ENCODE measurements at regions not wholly inside any gene's neighbourhood (a gene's known extent, or its start where the extent isn't known, plus 50 kb on each side); places are given as distances from the start of the nearest gene placed in this dataset.

DNA sequence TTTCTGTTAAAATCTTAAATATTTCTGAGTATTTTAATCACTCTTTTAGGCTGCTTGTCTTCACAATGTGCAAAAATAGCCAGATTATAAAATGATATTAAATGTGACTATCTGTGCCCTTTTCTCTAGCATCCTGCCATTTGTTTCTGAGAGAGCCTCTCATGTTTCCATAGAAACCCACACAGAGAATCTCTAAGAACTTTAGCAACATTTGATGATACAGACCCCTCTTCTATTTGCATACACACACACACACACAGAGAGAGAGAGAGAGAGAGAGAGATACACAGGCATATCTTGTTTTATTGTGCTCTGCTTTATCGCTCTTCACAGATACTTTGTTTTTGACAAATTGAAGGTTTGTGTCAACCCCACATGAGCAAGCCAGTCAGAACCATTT, 134.5 kb upstream of the DDX18 start:
- DNase-seq, result no peak

- DNase-seq, result no peak
These were observed 129.6 kb upstream of the DDX18 start for GRCh38 chr2:117684919-117685318.

GRCh38 chr2:117686699-117687098, 127.8 kb upstream of the DDX18 start:
- no peak for DNase-seq

GRCh38 chr2:117691595-117691994, 122.9 kb upstream of the DDX18 start:
- DNase-seq, result no peak

GRCh38 chr2:117692001-117692763, 122.3 kb upstream of the DDX18 start:
- no peak for DNase-seq

DNA sequence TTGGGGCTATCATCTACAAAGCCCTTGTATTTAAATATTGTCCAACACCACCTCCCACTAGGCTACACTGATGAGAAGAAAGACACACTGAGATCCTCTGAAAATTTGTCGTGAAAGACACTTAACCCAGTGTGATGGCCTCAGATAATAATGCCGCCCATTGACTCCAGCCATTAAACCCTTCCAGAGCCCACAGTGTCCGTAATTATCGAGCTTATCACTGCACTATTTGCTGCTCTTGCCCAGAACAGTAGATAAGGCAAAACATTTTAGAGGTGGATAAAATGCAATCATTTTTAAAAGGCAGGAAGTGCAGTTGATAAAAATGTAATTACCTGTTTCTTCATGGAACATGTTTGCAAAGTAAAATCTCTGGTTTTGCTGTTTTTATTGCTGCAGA, 121.3 kb upstream of the DDX18 start:
- no peak for DNase-seq

DNA sequence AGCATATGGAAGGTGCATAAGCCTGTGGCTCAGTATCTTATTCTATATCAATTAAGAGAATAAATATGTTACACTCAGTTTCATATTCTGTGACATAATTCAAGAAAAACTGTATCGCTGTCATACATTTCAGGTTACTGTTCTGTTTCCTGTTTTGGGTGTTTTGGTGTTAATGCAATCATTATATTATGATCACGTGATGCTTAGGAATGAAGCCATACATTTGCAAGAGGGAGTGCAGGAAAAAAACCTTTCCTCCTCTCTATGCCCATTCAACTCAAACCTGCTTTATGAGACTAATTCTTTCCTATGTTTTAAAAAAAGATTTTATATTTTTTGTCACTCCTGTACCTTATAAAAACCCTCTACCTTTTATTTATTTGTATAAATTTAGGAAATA, 120.8 kb upstream of the DDX18 start:
- no peak for DNase-seq

DNA sequence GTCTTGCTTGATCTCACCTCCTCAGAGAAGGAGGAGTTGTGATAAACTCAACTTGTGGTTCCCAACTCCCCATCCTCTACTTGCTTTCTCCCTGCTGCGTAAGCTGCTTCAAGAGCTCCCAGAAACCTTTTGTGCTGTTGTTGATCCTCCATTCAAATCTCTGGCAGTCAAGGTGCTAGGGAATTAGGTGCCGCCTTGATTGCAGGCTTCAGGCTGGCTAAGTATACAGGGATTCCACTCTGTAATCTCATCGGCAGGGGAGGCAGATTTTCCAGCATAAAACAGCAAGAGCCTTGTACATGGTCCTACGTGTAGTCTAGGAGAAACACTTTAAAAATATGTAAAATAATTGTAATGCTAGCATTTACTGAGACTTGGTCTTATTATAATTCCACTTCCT, 116.2 kb upstream of the DDX18 start:
- no peak for DNase-seq

DNA sequence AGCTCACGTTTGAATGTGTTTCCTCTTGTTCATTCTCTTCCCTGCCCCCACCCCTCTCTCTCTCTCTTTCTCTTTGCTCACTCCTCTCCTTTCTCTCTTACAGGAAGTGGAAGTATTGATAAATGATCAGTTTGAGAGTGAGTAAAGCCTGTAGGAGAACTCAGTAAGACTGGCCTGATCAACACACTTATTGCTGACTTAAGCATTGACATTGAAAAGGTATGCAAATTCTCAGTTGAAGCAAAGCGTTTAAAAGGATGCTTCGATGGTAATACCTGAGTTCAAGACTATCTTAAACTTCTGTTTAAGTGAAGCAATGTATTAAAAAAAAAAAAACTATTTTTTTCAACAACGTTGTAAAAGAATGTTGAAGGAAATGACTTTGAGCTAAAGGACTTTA, 115.7 kb upstream of the DDX18 start:
- no peak for DNase-seq

GRCh38 chr2:117700471-117700870, 114.0 kb upstream of the DDX18 start:
- no peak for DNase-seq

GRCh38 chr2:117701365-117701764, 113.1 kb upstream of the DDX18 start:
- DNase-seq, result no peak

- DNase-seq, result no peak
These were observed 112.4 kb upstream of the DDX18 start for GRCh38 chr2:117702098-117702497.

GRCh38 chr2:117703858-117704257, 110.6 kb upstream of the DDX18 start:
- DNase-seq, result no peak

- no peak for DNase-seq
These were observed 109.7 kb upstream of the DDX18 start for GRCh38 chr2:117704818-117705217.

GRCh38 chr2:117707874-117708273, 106.6 kb upstream of the DDX18 start:
- DNase-seq, result no peak

DNA sequence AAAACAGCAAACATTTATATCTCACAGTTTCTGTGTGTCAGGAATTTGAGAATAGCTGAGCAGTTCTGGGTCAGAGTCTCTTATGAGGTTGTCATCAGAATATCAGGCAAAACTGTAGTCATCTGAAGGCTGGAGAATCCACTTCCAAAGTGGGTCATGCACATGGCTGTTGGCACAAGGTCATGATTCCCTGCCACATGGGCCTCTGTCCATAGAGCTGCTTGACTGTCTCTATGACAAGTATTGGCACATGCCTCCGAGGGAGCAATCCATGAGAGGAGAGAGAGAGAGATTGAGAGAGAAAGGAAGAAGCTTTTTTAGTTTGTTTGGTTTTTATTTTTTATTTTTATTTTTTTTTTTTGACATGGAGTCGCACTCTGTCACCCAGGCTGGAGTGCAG, 101.8 kb upstream of the DDX18 start:
- DNase-seq, result no peak

DNA sequence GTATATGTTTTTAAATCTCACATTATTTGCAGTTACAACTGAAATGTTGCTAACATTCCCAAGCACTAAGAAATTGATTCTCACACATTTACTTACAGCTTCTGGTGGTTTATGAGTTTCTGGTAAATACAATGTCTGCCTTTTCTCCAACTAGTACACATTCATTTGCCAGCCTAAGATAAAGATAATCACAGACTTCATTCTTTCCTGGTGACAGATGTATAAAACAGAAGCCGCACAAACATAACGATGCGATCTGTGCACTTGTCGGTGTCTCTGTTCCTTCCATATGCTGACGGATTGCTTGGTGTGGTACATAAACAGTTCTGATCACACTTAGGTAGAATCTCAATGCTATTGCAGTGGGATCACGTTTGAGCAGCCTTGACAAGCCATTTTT, 100.4 kb upstream of the DDX18 start:
- no peak for DNase-seq

- DNase-seq, result no peak
These were observed 99.6 kb upstream of the DDX18 start for GRCh38 chr2:117714745-117715417.

DNA sequence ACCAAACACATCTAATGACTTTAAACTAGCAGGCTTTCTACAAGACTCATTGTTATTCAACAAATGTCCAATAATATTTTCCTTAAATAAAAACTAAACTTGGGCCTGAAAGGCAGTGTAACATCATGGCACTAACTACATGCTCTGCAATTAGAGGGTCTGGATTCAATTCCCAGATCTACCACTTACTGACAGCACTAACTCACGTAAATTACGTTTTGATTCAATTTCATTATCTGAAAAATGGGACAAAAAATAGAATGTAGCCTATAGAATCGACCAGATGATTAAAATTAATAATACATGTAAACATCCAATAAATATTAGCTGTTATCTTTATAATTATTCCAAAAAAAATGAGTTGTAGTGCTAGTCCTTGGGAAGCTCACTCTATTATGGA, 98.0 kb upstream of the DDX18 start:
- DNase-seq, result no peak

GRCh38 chr2:117717072-117717471, 97.4 kb upstream of the DDX18 start:
- no peak for DNase-seq

DNA sequence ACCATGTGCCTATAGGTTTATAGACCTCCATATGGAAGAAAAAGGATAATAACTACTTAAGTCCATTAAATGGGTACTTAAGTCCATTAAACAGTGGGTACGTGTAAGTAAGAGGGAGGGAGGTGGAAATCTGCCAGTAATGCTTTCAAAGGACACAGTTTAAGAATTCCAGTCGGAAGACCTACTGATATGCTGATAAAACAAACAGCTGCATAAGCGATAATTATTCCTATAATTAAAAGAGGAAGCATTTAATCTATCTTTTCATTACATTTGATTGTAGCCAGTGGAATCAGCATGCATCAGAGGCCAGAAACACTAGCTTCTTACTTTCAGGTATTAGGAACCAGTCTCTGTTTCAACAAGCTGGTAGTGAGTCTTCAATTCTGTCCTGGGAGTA, 96.4 kb upstream of the DDX18 start:
- no peak for DNase-seq

- no peak for DNase-seq
These were observed 93.7 kb upstream of the DDX18 start for GRCh38 chr2:117720765-117721164.

DNA sequence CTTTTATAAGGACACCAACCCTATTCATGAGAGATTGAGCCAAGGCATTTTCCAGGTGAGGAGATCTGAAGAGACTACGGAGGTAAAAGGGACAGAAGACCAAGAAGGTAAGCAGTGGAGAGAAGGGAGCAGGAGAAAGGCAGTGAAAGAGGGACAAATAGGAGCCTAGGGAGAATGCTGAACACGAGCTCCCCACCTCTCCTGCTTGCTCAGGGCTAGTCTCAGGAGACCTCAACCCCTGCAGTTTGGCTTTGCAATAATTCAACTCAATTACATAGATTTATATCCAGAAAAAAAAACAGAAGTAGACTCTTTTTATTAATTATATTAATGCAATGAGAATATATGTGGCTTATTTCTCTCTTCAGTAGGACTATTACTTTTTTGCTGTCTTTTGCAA, 91.0 kb upstream of the DDX18 start:
- no peak for DNase-seq

- no peak for DNase-seq
These were observed 90.5 kb upstream of the DDX18 start for GRCh38 chr2:117723888-117724434.

GRCh38 chr2:117726747-117727146, 87.7 kb upstream of the DDX18 start:
- no peak for DNase-seq

Measured in stimulated activated CD4-positive, alpha-beta T cell treated with anti-CD3 and anti-CD28 coated beads, Interleukin-2, amount 100 ng/mL, for 48 hours (primary cell).